HG02884 (cell line): ENCODE measurements at regions not wholly inside any gene's neighbourhood (a gene's known extent, or its start where the extent isn't known, plus 50 kb on each side); places are given as distances from the start of the nearest gene placed in this dataset.

Source experiments
- ATAC-seq: cut with Tn5 transposase; IDR thresholded peaks from one replicate; pipeline ENCODE4 v1.9.1; 2021; ENCODE audit warnings: mild to moderate bottlenecking, moderate library complexity; ENCODE audit not compliant: unreplicated experiment

- no peak for ATAC-seq
These were observed 291.5 kb upstream of the SMIM31 start for GRCh38 chr4:164462471-164462870.

- ATAC-seq = no peak
These were observed 289.6 kb upstream of the SMIM31 start for GRCh38 chr4:164464313-164464712.

- no peak for ATAC-seq
These were observed 286.4 kb upstream of the SMIM31 start for GRCh38 chr4:164467493-164467892.

GRCh38 chr4:164481306-164482091 is 272.4 kb upstream of the SMIM31 start:
- ATAC-seq = no peak

DNA sequence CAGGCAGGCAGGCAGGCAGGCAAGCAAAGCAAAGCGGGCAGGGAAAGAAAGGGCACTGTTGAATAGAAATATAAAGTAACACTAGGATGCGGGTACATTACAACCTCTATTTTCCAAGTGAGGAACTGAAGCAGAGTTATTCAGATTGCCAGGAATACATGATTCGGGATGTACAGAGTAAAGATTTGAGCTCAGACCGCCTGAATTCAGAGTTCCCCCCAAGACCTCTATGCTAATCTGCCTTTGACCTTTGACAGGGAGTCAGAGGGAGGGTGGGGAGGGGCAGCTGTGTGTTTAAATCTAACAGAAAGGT is 271.9 kb upstream of the SMIM31 start:
- ATAC-seq = no peak

DNA sequence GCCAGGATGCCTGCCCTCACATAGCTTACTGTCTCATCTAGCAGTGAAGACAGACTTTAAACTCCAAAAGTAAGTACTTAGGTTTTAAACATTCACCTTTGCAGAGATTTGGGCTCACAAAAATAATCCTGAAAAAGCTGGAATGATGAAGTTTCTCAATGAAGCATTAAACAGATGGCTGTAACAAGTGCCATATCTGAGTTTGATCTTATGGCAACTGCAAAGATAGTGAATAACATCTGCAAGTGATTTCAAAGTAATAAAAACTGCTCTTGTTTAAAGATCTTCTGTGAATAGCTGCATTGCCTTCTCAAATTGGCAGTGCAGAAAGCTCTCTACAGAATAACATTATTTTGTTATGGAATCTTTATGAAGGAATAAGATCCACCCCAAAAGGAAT is 271.2 kb upstream of the SMIM31 start:
- ATAC-seq = no peak

- no peak for ATAC-seq
These were observed 270.2 kb upstream of the SMIM31 start for GRCh38 chr4:164483711-164484110.

DNA sequence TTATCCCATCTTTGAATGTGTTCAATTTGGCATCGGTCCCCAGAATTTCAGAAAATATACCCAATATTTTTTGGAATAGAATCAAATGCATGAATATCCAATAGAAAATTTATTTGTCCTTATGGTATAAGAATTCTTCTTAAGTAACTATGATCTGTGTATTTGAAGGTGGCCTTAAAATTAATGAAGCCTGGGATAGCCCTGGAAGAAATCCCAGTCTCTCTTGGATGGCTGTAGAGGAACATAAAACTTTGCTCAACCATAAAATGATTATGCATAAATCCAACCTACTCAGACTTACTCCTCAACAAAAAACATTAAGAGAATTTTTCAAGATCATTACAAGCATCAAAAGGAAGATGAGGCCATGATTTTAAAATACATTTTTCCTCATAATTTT is 269.4 kb upstream of the SMIM31 start:
- ATAC-seq = no peak

GRCh38 chr4:164485136-164485535 is 268.8 kb upstream of the SMIM31 start:
- ATAC-seq = no peak

DNA sequence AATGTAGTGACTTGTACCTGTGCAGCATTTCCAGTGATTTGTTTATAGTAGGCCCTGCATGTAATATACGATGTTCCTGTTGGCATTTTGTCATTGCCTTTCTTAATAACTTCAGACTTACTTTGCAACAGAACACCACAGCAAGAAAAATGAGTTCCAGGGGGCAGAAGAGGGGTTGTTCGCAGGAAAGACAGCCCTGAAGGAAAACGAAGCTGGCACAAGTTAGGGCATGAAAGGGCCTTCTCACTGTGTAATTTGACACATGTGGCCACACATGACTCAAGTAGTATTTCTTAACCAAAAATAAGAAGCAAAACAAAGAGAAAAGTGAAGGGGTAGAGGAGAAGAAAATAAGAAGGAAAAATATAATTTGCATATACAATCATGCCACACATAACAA is 265.8 kb upstream of the SMIM31 start:
- no peak for ATAC-seq

GRCh38 chr4:164501074-164501473 is 252.9 kb upstream of the SMIM31 start:
- no peak for ATAC-seq

DNA sequence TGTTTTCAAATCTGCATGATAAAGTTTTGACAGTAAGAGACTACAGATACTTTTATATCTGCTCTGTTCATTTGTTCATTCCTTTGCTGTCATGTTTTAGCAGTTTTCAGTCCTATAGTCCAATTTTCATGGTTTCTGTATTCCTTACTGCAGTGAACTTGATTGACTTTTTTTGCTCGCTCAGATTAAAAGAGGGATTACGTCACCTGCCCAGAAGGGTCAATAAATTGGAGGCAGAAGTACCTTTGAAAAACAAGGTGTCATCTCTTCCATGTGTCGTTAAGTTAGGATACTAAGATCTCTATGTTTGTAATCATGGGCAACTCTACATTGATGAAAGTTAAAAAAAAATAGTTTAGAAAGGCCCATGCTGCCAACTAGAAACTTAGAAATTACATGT is 250.1 kb upstream of the SMIM31 start:
- no peak for ATAC-seq

DNA sequence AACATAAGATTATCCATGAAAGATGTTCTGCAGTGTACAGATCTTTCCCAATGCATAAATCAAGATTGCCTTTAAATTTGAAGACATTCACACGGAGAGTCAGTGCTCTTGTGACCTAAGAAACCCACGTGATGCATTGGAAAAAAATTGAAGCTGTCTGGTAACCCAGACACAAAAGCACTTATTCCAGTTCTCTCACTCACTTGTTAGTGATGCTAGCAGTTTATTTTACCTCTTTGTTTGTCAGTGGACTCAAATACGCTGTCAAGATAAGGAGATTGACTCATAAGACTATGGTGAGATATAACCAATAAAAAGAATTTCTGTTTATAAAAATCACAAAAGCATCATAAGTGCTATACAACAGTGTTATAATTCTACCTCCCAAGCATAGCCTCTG is 245.8 kb upstream of the SMIM31 start:
- no peak for ATAC-seq

GRCh38 chr4:164508771-164509170 is 245.2 kb upstream of the SMIM31 start:
- ATAC-seq = no peak

DNA sequence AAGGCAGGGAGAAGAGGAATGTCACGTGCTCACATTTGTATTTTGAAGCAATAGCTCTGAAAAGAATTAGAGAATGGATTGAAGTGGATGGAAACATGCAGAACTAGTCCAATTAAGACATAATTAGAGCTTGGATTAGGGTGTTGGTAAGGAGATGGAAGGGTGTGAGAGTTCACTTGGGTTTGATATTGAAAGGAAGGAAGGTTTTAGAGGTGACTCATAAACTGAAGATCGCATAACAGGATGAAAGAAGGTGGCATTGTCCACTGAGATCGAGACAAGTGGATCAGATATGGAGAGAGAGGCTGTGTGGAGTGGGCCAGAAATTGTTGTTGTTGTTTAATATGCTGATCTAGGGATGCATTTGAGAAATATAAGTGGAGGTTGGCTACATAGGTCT is 244.0 kb upstream of the SMIM31 start:
- ATAC-seq = no peak

GRCh38 chr4:164512124-164512523 is 241.8 kb upstream of the SMIM31 start:
- ATAC-seq = no peak

DNA sequence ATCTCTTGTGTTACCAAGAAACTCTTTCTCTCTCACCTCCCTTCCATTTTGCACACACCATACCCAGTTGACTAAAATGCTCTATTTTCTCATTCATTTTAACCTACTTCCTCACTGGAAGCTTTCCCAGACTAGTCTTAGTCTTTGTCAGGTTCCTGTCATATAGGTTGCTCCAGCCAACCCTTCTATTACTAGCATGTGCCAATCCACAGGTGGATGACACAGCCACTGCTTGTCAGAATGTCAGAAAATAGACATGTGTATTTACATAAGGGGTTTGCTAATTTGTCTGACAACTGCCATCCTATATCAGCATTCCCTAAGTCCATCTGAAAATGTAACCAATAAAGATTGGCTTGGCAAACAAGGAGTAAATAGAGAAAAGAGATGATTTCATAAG is 239.2 kb upstream of the SMIM31 start:
- no peak for ATAC-seq

DNA sequence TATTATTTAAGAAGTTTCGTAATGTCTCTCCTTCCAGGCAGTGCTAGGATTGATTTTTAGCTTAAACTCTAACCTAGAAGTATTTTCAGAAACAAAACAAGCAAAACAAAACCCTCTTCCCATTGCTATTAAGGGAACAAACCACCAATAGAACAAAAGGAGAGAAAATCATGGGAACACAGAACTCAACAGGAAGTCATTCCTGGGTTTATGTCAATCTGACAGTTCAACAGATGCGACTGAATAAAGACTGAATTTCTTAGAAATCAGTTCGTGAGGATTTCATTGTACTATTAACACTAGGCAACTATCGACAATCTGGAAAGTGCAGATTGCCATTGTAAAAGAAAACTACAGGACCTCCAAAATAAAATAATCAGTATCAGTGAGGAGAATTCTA is 229.1 kb upstream of the SMIM31 start:
- no peak for ATAC-seq

DNA sequence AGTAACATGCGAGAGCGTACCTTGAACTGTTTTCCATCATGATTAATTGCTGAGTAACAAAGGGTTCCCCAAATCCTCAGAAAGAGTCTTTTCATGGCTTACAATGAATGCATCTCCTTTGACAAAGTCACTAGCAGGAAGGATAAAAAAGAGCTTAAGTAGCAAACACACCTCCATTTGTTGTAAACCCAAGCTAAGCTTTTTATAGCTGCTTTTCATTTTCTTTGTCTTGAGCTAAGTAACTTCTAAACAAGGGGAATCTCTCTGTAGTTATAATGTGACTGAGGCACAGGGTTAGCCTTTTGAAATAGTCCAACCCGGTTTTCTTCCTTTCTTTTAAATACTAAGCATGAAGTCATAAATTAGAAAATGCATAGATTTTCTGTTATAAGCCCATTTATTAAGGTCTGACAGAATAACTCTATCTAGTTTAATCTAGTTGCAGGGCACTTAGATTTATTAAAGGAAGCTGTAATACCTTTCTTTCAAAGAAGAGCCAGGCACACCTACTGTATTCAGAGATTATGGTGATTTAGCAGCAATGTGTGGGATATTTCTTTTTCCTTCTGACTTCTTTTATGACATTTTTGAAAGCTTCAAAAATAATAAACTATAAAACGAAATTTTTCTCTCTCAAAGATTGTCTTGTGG is 226.9 kb upstream of the SMIM31 start:
- ATAC-seq = no peak

GRCh38 chr4:164529058-164529457 is 224.9 kb upstream of the SMIM31 start:
- no peak for ATAC-seq

GRCh38 chr4:164529486-164529885 is 224.4 kb upstream of the SMIM31 start:
- ATAC-seq = no peak

- ATAC-seq = no peak
These were observed 222.6 kb upstream of the SMIM31 start for GRCh38 chr4:164531336-164531735.

- ATAC-seq = no peak
These were observed 217.1 kb upstream of the SMIM31 start for GRCh38 chr4:164536814-164537213.
